GM23338 (cell line): ENCODE measurements at regions not wholly inside any gene's neighbourhood (a gene's known extent, or its start where the extent isn't known, plus 50 kb on each side); places are given as distances from the start of the nearest gene placed in this dataset.

Source experiments
- ATAC-seq: fragments of 200-7000 bp; cut with Tn5 transposase; 3 replicates; pipeline ENCODE4 v1.9.1; 2020
- DNase-seq: peaks from one replicate; pipeline ENCODE4 v3.0.0-alpha.2; 2015; ENCODE audit warnings: low spot score
- H2AFZ ChIP-seq: fragments of 200-600 bp; sonication (generic); 2 replicates; pipeline ENCODE4 v1.8.0; 2016; ENCODE audit warnings: antibody characterized with exemption, mild to moderate bottlenecking, moderate library complexity
- H3F3A ChIP-seq: fragments of 200-600 bp; sonication (generic); replicated peaks from 2 replicates; pipeline ENCODE4 v1.8.0; 2017; ENCODE audit warnings: antibody characterized with exemption, mixed run types, low read depth
- H3K27ac ChIP-seq: fragments of 200-600 bp; sonication (generic); 2 replicates; pipeline ENCODE4 v1.6.1; 2016; ENCODE audit warnings: low read depth
- H3K27me3 ChIP-seq: fragments of 200-600 bp; sonication (generic); 2 replicates; pipeline ENCODE4 v1.8.0; 2016; ENCODE audit warnings: mild to moderate bottlenecking, mixed run types, moderate library complexity; ENCODE audit not compliant: insufficient read depth
- H3K36me3 ChIP-seq: fragments of 200-600 bp; sonication (generic); 2 replicates; pipeline ENCODE4 v1.8.0; 2016; ENCODE audit warnings: mild to moderate bottlenecking; ENCODE audit not compliant: insufficient read depth
- H3K4me1 ChIP-seq: fragments of 200-600 bp; sonication (generic); 2 replicates; pipeline ENCODE4 v1.8.0; 2016; ENCODE audit warnings: mild to moderate bottlenecking, moderate library complexity; ENCODE audit not compliant: insufficient read depth
- H3K4me2 ChIP-seq: fragments of 200-600 bp; sonication (generic); 2 replicates; pipeline ENCODE4 v1.7.1; 2017; ENCODE audit warnings: mixed run types
- H3K4me3 ChIP-seq: fragments of 200-600 bp; sonication (generic); 2 replicates; pipeline ENCODE4 v1.6.1; 2016; ENCODE audit warnings: mixed run types
- H3K79me2 ChIP-seq: fragments of 200-600 bp; sonication (generic); replicated peaks from 2 replicates; pipeline ENCODE4 v1.8.0; 2017; ENCODE audit warnings: mild to moderate bottlenecking; ENCODE audit not compliant: insufficient read depth
- H3K9me2 ChIP-seq: fragments of 200-600 bp; sonication (generic); 2 replicates; pipeline ENCODE4 v1.8.0; 2017; ENCODE audit not compliant: insufficient read depth
- H4K20me1 ChIP-seq: fragments of 200-600 bp; sonication (generic); replicated peaks from 2 replicates; pipeline ENCODE4 v1.8.0; 2017; ENCODE audit warnings: mild to moderate bottlenecking; ENCODE audit not compliant: insufficient read depth
- H3K27ac Mint-ChIP-seq: 2 replicates; pipeline ENCODE4 v1.8.0; 2020; ENCODE audit warnings: inconsistent platforms, mild to moderate bottlenecking, moderate library complexity, mixed read lengths
- H3K27me3 Mint-ChIP-seq: 3 replicates; pipeline ENCODE4 v1.8.0; 2022; ENCODE audit warnings: low read depth, mild to moderate bottlenecking, moderate library complexity, mixed read lengths, inconsistent platforms; ENCODE audit not compliant: insufficient read depth, poor library complexity
- H3K36me3 Mint-ChIP-seq: 3 replicates; pipeline ENCODE4 v1.8.0; 2021; ENCODE audit warnings: low read depth, mild to moderate bottlenecking, inconsistent platforms, moderate library complexity, mixed read lengths
- H3K4me1 Mint-ChIP-seq: 3 replicates; pipeline ENCODE4 v1.8.0; 2020; ENCODE audit warnings: mild to moderate bottlenecking, inconsistent platforms, mixed read lengths
- H3K4me3 Mint-ChIP-seq: 3 replicates; pipeline ENCODE4 v1.8.0; 2021; ENCODE audit warnings: moderate library complexity, mild to moderate bottlenecking, inconsistent platforms, mixed read lengths
- H3K9me3 Mint-ChIP-seq: 3 replicates; pipeline ENCODE4 v1.8.0; 2020; ENCODE audit warnings: moderate library complexity, mild to moderate bottlenecking, inconsistent platforms, mixed read lengths
- CREB1 ChIP-seq: fragments of 250-450 bp; sonication (Bioruptor Pico); IDR thresholded peaks from 2 replicates; pipeline ENCODE4 v1.5.0; 2020; ENCODE audit warnings: low read depth, mild to moderate bottlenecking, moderate library complexity
- CTCF ChIP-seq, 2 experiments: fragments of 200-600 bp in 1 of 2; sonication (generic) in 1 of 2; conservative IDR thresholded peaks; 2 replicates each; pipeline versions ENCODE4 v1.5.1 to v1.6.1; 2016 to 2017; ENCODE audit warnings: antibody characterized with exemption in 2 of 2, low read depth in 2 of 2, mild to moderate bottlenecking in 2 of 2, moderate library complexity in 1 of 2
- EZH2 ChIP-seq: fragments of 200-600 bp; sonication (generic); IDR thresholded peaks from one replicate; pipeline ENCODE4 v1.8.0; 2017; ENCODE audit warnings: antibody characterized with exemption, mild to moderate bottlenecking, low read depth; ENCODE audit not compliant: unreplicated experiment
- EZH2phosphoT487 ChIP-seq: fragments of 200-600 bp; sonication (generic); IDR thresholded peaks from one replicate; pipeline ENCODE4 v1.8.1; 2018; ENCODE audit warnings: antibody characterized with exemption; ENCODE audit not compliant: unreplicated experiment
- JUNB ChIP-seq: IDR thresholded peaks from one replicate; pipeline ENCODE4 v1.6.1; 2016; ENCODE audit warnings: antibody characterized with exemption; ENCODE audit not compliant: unreplicated experiment
- NANOG ChIP-seq: IDR thresholded peaks from 2 replicates; pipeline ENCODE4 v1.6.1; 2016; ENCODE audit warnings: antibody characterized with exemption, borderline replicate concordance
- POLR2AphosphoS5 ChIP-seq: IDR thresholded peaks from 2 replicates; pipeline ENCODE4 v1.6.1; 2016; ENCODE audit warnings: antibody characterized with exemption, low read depth
- REST ChIP-seq: IDR thresholded peaks from one replicate; pipeline ENCODE4 v1.6.1; 2018; ENCODE audit warnings: antibody characterized with exemption; ENCODE audit not compliant: unreplicated experiment
- STAT1 ChIP-seq: IDR thresholded peaks from one replicate; pipeline ENCODE4 v1.6.1; 2016; ENCODE audit warnings: antibody characterized with exemption; ENCODE audit not compliant: unreplicated experiment
- ZNF114 ChIP-seq: fragments of 250-450 bp; sonication (Bioruptor Pico); IDR thresholded peaks from 2 replicates; pipeline ENCODE4 v1.5.0; 2020; ENCODE audit warnings: mild to moderate bottlenecking, moderate library complexity
- ZNF331 ChIP-seq: fragments of 250-450 bp; sonication (Bioruptor Pico); IDR thresholded peaks from 2 replicates; pipeline ENCODE4 v1.5.0; 2020; ENCODE audit warnings: low read depth, mild to moderate bottlenecking, moderate library complexity
- TF ChIP-seq, protein P1 (sequence below): IDR thresholded peaks from 2 replicates; pipeline ENCODE4 v1.6.1; 2016; ENCODE audit warnings: antibody characterized with exemption
- TF ChIP-seq, protein P2 (sequence below): fragments of 250-450 bp; sonication (Bioruptor Pico); IDR thresholded peaks from 2 replicates; pipeline ENCODE4 v1.5.0; 2020; ENCODE audit warnings: mild to moderate bottlenecking, moderate library complexity

- no peaks in the 10 kb centered on the region for H3K27me3 ChIP-seq
- no peaks in the 10 kb centered on the region for H3K36me3 ChIP-seq
- H3K79me2 ChIP-seq: no peaks in the 10 kb centered on the region
- Mint-ChIP-seq H3K27ac (no peak overlapping the region), H3K4me1 (no peaks in the 10 kb centered on the region), H3K36me3 (no peaks in the 10 kb centered on the region), H3K4me3 (no peak overlapping the region), H3K27me3 (peaks cover 2% of the 10 kb centered on the region), H3K9me3 (no peaks in the 10 kb centered on the region)
- ATAC-seq: no peak
- no peak overlapping the region for H3K4me3 ChIP-seq
- H3F3A ChIP-seq: no peaks in the 10 kb centered on the region
- H3K4me2 ChIP-seq: no peak overlapping the region
- no peak overlapping the region for H3K27ac ChIP-seq
- H3K9me2 ChIP-seq: peaks cover 7% of the 10 kb centered on the region; the same call in 1 of the 2 replicates
- no peak for TF ChIP-seq NANOG
- no peak for TF ChIP-seq EZH2phosphoT487
- no peak for TF ChIP-seq CREB1 (CRISPR knock-in tag)
- no peak for TF ChIP-seq EZH2
- TF ChIP-seq POLR2AphosphoS5: no peak
- no peak for TF ChIP-seq ZNF114 (CRISPR knock-in tag)
- no peak for TF ChIP-seq ZNF331
- TF ChIP-seq, protein P1, sequence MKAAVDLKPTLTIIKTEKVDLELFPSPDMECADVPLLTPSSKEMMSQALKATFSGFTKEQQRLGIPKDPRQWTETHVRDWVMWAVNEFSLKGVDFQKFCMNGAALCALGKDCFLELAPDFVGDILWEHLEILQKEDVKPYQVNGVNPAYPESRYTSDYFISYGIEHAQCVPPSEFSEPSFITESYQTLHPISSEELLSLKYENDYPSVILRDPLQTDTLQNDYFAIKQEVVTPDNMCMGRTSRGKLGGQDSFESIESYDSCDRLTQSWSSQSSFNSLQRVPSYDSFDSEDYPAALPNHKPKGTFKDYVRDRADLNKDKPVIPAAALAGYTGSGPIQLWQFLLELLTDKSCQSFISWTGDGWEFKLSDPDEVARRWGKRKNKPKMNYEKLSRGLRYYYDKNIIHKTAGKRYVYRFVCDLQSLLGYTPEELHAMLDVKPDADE: no peak
- TF ChIP-seq JUNB: no peak
- TF ChIP-seq REST: no peak
- TF ChIP-seq, protein P2, sequence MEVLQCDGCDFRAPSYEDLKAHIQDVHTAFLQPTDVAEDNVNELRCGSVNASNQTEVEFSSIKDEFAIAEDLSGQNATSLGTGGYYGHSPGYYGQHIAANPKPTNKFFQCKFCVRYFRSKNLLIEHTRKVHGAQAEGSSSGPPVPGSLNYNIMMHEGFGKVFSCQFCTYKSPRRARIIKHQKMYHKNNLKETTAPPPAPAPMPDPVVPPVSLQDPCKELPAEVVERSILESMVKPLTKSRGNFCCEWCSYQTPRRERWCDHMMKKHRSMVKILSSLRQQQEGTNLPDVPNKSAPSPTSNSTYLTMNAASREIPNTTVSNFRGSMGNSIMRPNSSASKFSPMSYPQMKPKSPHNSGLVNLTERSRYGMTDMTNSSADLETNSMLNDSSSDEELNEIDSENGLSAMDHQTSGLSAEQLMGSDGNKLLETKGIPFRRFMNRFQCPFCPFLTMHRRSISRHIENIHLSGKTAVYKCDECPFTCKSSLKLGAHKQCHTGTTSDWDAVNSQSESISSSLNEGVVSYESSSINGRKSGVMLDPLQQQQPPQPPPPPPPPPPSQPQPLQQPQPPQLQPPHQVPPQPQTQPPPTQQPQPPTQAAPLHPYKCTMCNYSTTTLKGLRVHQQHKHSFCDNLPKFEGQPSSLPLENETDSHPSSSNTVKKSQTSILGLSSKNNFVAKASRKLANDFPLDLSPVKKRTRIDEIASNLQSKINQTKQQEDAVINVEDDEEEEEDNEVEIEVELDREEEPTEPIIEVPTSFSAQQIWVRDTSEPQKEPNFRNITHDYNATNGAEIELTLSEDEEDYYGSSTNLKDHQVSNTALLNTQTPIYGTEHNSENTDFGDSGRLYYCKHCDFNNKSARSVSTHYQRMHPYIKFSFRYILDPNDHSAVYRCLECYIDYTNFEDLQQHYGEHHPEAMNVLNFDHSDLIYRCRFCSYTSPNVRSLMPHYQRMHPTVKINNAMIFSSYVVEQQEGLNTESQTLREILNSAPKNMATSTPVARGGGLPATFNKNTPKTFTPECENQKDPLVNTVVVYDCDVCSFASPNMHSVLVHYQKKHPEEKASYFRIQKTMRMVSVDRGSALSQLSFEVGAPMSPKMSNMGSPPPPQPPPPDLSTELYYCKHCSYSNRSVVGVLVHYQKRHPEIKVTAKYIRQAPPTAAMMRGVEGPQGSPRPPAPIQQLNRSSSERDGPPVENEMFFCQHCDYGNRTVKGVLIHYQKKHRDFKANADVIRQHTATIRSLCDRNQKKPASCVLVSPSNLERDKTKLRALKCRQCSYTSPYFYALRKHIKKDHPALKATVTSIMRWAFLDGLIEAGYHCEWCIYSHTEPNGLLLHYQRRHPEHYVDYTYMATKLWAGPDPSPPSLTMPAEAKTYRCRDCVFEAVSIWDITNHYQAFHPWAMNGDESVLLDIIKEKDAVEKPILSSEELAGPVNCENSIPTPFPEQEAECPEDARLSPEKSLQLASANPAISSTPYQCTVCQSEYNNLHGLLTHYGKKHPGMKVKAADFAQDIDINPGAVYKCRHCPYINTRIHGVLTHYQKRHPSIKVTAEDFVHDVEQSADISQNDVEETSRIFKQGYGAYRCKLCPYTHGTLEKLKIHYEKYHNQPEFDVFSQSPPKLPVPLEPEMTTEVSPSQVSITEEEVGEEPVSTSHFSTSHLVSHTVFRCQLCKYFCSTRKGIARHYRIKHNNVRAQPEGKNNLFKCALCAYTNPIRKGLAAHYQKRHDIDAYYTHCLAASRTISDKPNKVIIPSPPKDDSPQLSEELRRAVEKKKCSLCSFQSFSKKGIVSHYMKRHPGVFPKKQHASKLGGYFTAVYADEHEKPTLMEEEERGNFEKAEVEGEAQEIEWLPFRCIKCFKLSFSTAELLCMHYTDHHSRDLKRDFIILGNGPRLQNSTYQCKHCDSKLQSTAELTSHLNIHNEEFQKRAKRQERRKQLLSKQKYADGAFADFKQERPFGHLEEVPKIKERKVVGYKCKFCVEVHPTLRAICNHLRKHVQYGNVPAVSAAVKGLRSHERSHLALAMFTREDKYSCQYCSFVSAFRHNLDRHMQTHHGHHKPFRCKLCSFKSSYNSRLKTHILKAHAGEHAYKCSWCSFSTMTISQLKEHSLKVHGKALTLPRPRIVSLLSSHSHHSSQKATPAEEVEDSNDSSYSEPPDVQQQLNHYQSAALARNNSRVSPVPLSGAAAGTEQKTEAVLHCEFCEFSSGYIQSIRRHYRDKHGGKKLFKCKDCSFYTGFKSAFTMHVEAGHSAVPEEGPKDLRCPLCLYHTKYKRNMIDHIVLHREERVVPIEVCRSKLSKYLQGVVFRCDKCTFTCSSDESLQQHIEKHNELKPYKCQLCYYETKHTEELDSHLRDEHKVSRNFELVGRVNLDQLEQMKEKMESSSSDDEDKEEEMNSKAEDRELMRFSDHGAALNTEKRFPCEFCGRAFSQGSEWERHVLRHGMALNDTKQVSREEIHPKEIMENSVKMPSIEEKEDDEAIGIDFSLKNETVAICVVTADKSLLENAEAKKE: no peak
- no peak for TF ChIP-seq CTCF (conservative IDR thresholded peaks at IDR 0.05; ENCODE audit: low read depth in 2 of 2)
- TF ChIP-seq STAT1: no peak
- H2AFZ ChIP-seq: 0 out of 2 replicates have a peak overlapping the region, but pooled peaks have one; percentile 16
- H4K20me1 ChIP-seq: no peaks in the 10 kb centered on the region; the same call in 1 of the 2 replicates
- H3K4me1 ChIP-seq: no peaks in the 10 kb centered on the region
- no peak for DNase-seq
Measured at GRCh38 chr20:4468114-4468513, 218.1 kb upstream of the PRNP start.
